C4-2B (cell line): ENCODE measurements at regions not wholly inside any gene's neighbourhood (a gene's known extent, or its start where the extent isn't known, plus 50 kb on each side); places are given as distances from the start of the nearest gene placed in this dataset.

Experiments
- H3K27ac ChIP-seq: fragments of 450-650 bp; 2 replicates; pipeline ENCODE4 v1.5.1; 2017
- CTCF ChIP-seq: fragments of 450-650 bp; conservative IDR thresholded peaks from 2 replicates; pipeline ENCODE4 v1.5.1; 2017; ENCODE audit warnings: mild to moderate bottlenecking
- ZFX ChIP-seq: fragments of 450-650 bp; IDR thresholded peaks from 2 replicates; pipeline ENCODE4 v1.6.1; 2017

GRCh38 chr18:55844382-55844781 is 256.4 kb upstream of the TCF4 start:
- H3K27ac ChIP-seq, result no peak overlapping the region
- TF ChIP-seq ZFX, result no peak
- TF ChIP-seq CTCF, result no peak

GRCh38 chr18:55841314-55841713 is 253.3 kb upstream of the TCF4 start:
- TF ChIP-seq CTCF (no peak), ZFX (no peak)
- H3K27ac ChIP-seq, result no peak overlapping the region

GRCh38 chr18:55840601-55841170 is 252.7 kb upstream of the TCF4 start:
- TF ChIP-seq CTCF (no peak), ZFX (no peak)
- H3K27ac ChIP-seq, result no peak overlapping the region

- TF ChIP-seq CTCF, result no peak
- no peak for TF ChIP-seq ZFX
- no peak overlapping the region for H3K27ac ChIP-seq
Observed at GRCh38 chr18:55839343-55839742, 251.4 kb upstream of the TCF4 start.

GRCh38 chr18:55838841-55839240 is 250.8 kb upstream of the TCF4 start:
- H3K27ac ChIP-seq, result no peak overlapping the region
- TF ChIP-seq ZFX, result no peak
- no peak for TF ChIP-seq CTCF

GRCh38 chr18:55838319-55838718 is 250.3 kb upstream of the TCF4 start:
- H3K27ac ChIP-seq, result no peak overlapping the region
- TF ChIP-seq ZFX (no peak), CTCF (no peak)

- H3K27ac ChIP-seq, result no peak overlapping the region
- TF ChIP-seq CTCF (no peak), ZFX (no peak)
Observed at GRCh38 chr18:55833543-55833942, 245.6 kb upstream of the TCF4 start.
